Astrocyte of the spinal cord (primary cell): ENCODE measurements at regions not wholly inside any gene's neighbourhood (a gene's known extent, or its start where the extent isn't known, plus 50 kb on each side); places are given as distances from the start of the nearest gene placed in this dataset.
"Not testable (repeated sequence)": the region's sequence is repeated elsewhere in the genome, so short reads cannot be mapped to it uniquely, and the experiment has no call there.

ENCODE experiments used
- DNase-seq: peaks from one replicate; pipeline ENCODE4 v3.0.0; 2011; ENCODE audit warnings: low read depth, low spot score
- H3K4me3 ChIP-seq: 2 replicates; pipeline ENCODE4 v1.5.1; 2011; ENCODE audit warnings: low read depth, mild to moderate bottlenecking, low read length, moderate library complexity
- CTCF ChIP-seq: IDR thresholded peaks from 2 replicates; pipeline ENCODE4 v1.5.1; 2012; ENCODE audit warnings: low read depth, mild to moderate bottlenecking, low read length, inconsistent platforms
- in situ Hi-C: cut with HindIII; loops from 2 replicates; pipeline ENCODE4 v1.10.0; 2017; ENCODE audit warnings: low sequenced_read_pairs

GRCh38 chr6:155813548-155813947 lies 357.9 kb upstream of the NOX3 start:
- DNase-seq, result no peak
- in situ Hi-C loops, result no loop called here
- no peak overlapping the region for H3K4me3 ChIP-seq
- no peak for TF ChIP-seq CTCF

- no peak for DNase-seq
- no peak for TF ChIP-seq CTCF
- in situ Hi-C loops, result no loop called here
- H3K4me3 ChIP-seq, result no peak overlapping the region
These were observed 351.6 kb upstream of the NOX3 start for GRCh38 chr6:155807243-155807642.

GRCh38 chr6:155801046-155801445 lies 345.4 kb upstream of the NOX3 start:
- TF ChIP-seq CTCF, result no peak
- in situ Hi-C loops, result no loop called here
- no peak overlapping the region for H3K4me3 ChIP-seq
- no peak for DNase-seq

- H3K4me3 ChIP-seq, DNase-seq, in situ Hi-C loops: not testable (repeated sequence)
These were observed 343.2 kb upstream of the NOX3 start for GRCh38 chr6:155798876-155799275.

- in situ Hi-C loops, result no loop called here
- no peak for DNase-seq
- H3K4me3 ChIP-seq, result no peak overlapping the region
- no peak for TF ChIP-seq CTCF
These were observed 339.6 kb upstream of the NOX3 start for GRCh38 chr6:155795173-155795796.

GRCh38 chr6:155791891-155792290 lies 336.3 kb upstream of the NOX3 start:
- no peak for DNase-seq
- in situ Hi-C loops, result no loop called here
- no peak overlapping the region for H3K4me3 ChIP-seq
- TF ChIP-seq CTCF, result no peak

- no peak for TF ChIP-seq CTCF
- H3K4me3 ChIP-seq, result no peak overlapping the region
- no peak for DNase-seq
- in situ Hi-C loops, result no loop called here
These were observed 335.5 kb upstream of the NOX3 start for GRCh38 chr6:155791186-155791585.
